Testis (tissue), 2 donors: ENCODE measurements at regions not wholly inside any gene's neighbourhood (a gene's known extent, or its start where the extent isn't known, plus 50 kb on each side); places are given as distances from the start of the nearest gene placed in this dataset.

Source experiments
- DNase-seq: peaks from one replicate; pipeline ENCODE4 v3.0.0-alpha.2; 2019
- H3K27ac ChIP-seq, 2 donors: fragments of 200-600 bp; sonication (generic); one replicate each; pipeline ENCODE4 v1.5.1; 2019
- H3K27me3 ChIP-seq: fragments of 200-600 bp; sonication (generic); one replicate; pipeline ENCODE4 v1.5.1; 2019
- H3K36me3 ChIP-seq: fragments of 200-600 bp; sonication (generic); one replicate; pipeline ENCODE4 v1.5.1; 2017; ENCODE audit warnings: low read depth; ENCODE audit errors: missing control alignments
- H3K4me1 ChIP-seq: fragments of 200-600 bp; sonication (generic); one replicate; pipeline ENCODE4 v1.5.1; 2019
- H3K4me3 ChIP-seq, 2 donors: fragments of 200-600 bp; sonication (generic); one replicate each; pipeline ENCODE4 v1.5.1; 2017 to 2019
- H3K9me3 ChIP-seq: fragments of 200-600 bp; sonication (generic); one replicate; pipeline ENCODE4 v1.5.1; 2017
- CTCF ChIP-seq, 3 experiments: fragments of 450-650 bp in 2 of 3; fragments of 200-600 bp in 1 of 3; sonication (generic) in 1 of 3; IDR thresholded peaks; one replicate each; pipeline ENCODE4 v1.5.1; 2016 to 2019; ENCODE audit warnings: antibody characterized with exemption in 3 of 3, mild to moderate bottlenecking in 2 of 3, moderate library complexity in 1 of 3
- POLR2A ChIP-seq: fragments of 450-650 bp; IDR thresholded peaks from one replicate; pipeline ENCODE4 v1.6.1; 2017; ENCODE audit warnings: antibody characterized with exemption, mild to moderate bottlenecking, moderate library complexity
- WGBS, 2 donors: methylation state at CpG; one replicate each; pipeline ENCODE4 v1.1.5; 2018; 5-methylcytosine and 5-hydroxymethylcytosine counted together
- intact Hi-C: fragments of 100-400 bp; cut with DNase I; formaldehyde crosslinking; loops from one replicate; pipeline ENCODE4 v1.15.1; 2023; ENCODE audit warnings: low total_unique reads

- Histone ChIP-seq H3K9me3 (no peaks in the 10 kb centered on the region), H3K27ac (no peak overlapping the region)
- WGBS, 2 donors: 92 to 94% methylated on average over 2 of the region's 2 CpGs
These were observed 248.9 kb upstream of the RBBP8 start for GRCh38 chr18:22684268-22684667.

GRCh38 chr18:22685788-22686187, 247.3 kb upstream of the RBBP8 start:
- Histone ChIP-seq H3K36me3 (no peaks in the 10 kb centered on the region), H3K27me3 (no peaks in the 10 kb centered on the region), H3K9me3 (no peaks in the 10 kb centered on the region), H3K27ac (no peak overlapping the region), H3K4me1 (no peaks in the 10 kb centered on the region), H3K4me3 (no peak overlapping the region)
- WGBS, 2 donors: 89 to 95% methylated on average over 2 of the region's 2 CpGs
- DNase-seq: no peak
- TF ChIP-seq POLR2A (no peak), CTCF (IDR thresholded peaks at IDR 0.05) (no peak)
- intact Hi-C loops: no loop called here

More at GRCh38 chr18:22684268-22684667, 248.9 kb upstream of the RBBP8 start:
- TF ChIP-seq POLR2A (no peak), CTCF (IDR thresholded peaks at IDR 0.05) (no peak)
- Histone ChIP-seq H3K27me3 (no peaks in the 10 kb centered on the region), H3K4me1 (no peaks in the 10 kb centered on the region), H3K36me3 (no peaks in the 10 kb centered on the region), H3K4me3 (no peak overlapping the region)
- intact Hi-C loops: no loop called here
- DNase-seq: no peak

- no peaks in the 10 kb centered on the region for H3K9me3 ChIP-seq
- DNase-seq: no peak
- 58 to 62% methylated on average over 3 of the region's 3 CpGs for WGBS, 2 donors
- no peaks in the 10 kb centered on the region for H3K4me1 ChIP-seq
- TF ChIP-seq CTCF (IDR thresholded peaks at IDR 0.05): no peak
- TF ChIP-seq POLR2A: no peak
- H3K27me3 ChIP-seq: no peaks in the 10 kb centered on the region
- intact Hi-C loops: no loop called here
- no peak overlapping the region for H3K27ac ChIP-seq
- H3K4me3 ChIP-seq: no peak overlapping the region
- H3K36me3 ChIP-seq: no peaks in the 10 kb centered on the region
These were observed 245.0 kb upstream of the RBBP8 start for GRCh38 chr18:22687892-22688680.

GRCh38 chr18:22688877-22689496, 244.1 kb upstream of the RBBP8 start:
- no peak for DNase-seq
- WGBS, 2 donors: 88 to 89% methylated on average over 4 of the region's 4 CpGs
- Histone ChIP-seq H3K9me3 (no peaks in the 10 kb centered on the region), H3K27ac (no peak overlapping the region), H3K27me3 (no peaks in the 10 kb centered on the region), H3K4me3 (no peak overlapping the region), H3K36me3 (no peaks in the 10 kb centered on the region), H3K4me1 (no peaks in the 10 kb centered on the region)
- no peak for TF ChIP-seq POLR2A
- TF ChIP-seq CTCF (IDR thresholded peaks at IDR 0.05): no peak
- intact Hi-C loops: no loop called here
